Epithelial cell of esophagus (primary cell): ENCODE measurements at regions not wholly inside any gene's neighbourhood (a gene's known extent, or its start where the extent isn't known, plus 50 kb on each side); places are given as distances from the start of the nearest gene placed in this dataset.

Experiments used
- DNase-seq: peaks from one replicate; pipeline ENCODE4 v3.0.0; 2010; ENCODE audit warnings: low read depth
- H3K4me3 ChIP-seq: 2 replicates; pipeline ENCODE4 v1.5.1; 2011; ENCODE audit warnings: mild to moderate bottlenecking, low read length, control low read depth
- TF ChIP-seq, protein P1 (sequence below): IDR thresholded peaks from 2 replicates; pipeline ENCODE4 v1.5.1; 2011; ENCODE audit warnings: low read depth, mild to moderate bottlenecking, low read length, control low read depth, inconsistent platforms; ENCODE audit not compliant: insufficient read depth; ENCODE audit errors: missing control alignments

- no peak overlapping the region for H3K4me3 ChIP-seq
- DNase-seq, result no peak
- TF ChIP-seq, protein P1, sequence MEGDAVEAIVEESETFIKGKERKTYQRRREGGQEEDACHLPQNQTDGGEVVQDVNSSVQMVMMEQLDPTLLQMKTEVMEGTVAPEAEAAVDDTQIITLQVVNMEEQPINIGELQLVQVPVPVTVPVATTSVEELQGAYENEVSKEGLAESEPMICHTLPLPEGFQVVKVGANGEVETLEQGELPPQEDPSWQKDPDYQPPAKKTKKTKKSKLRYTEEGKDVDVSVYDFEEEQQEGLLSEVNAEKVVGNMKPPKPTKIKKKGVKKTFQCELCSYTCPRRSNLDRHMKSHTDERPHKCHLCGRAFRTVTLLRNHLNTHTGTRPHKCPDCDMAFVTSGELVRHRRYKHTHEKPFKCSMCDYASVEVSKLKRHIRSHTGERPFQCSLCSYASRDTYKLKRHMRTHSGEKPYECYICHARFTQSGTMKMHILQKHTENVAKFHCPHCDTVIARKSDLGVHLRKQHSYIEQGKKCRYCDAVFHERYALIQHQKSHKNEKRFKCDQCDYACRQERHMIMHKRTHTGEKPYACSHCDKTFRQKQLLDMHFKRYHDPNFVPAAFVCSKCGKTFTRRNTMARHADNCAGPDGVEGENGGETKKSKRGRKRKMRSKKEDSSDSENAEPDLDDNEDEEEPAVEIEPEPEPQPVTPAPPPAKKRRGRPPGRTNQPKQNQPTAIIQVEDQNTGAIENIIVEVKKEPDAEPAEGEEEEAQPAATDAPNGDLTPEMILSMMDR, result no peak
Measured at GRCh38 chr10:64598600-64598999, 1077.4 kb downstream of the REEP3 start.

DNA sequence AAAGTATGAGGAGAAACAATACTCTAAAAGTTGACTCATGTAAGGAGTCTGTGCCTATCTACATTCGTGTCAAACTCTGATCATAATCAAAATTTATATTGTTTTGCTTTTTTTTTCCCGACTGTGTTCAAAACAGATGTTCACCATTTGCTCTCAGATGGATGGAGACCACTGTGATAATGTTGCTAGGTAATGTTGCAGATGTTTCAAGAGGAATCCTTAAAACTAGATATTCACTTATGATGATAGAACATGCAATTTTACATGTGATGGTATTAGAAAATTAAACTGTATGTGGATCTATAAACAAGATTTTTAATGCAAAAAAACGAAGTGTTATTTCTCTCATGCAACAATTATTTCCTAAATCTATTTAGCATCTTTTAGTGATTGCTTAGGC lies 1080.1 kb downstream of the REEP3 start:
- TF ChIP-seq, protein P1, result no peak
- no peak for DNase-seq
- H3K4me3 ChIP-seq, result no peak overlapping the region

DNA sequence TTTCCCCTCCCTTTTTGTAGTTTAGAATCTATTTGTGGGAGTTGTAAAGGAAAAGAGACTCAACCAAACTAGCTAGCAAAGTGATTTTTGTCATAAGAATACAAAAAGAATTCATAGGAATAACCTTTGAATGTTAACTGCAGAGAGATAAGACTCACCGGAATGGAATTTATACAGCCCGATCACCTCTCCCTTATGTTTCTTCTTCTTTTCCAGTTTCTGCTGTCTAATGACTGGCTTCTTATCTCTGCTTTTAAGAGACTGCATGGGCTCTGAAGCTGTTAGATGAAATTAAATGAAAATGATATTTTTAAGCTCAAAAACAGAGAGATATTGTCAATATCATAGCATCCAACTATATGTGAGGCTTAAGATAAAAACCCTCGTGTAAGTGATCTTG lies 1095.9 kb downstream of the REEP3 start:
- no peak for DNase-seq
- TF ChIP-seq, protein P1, result no peak

GRCh38 chr10:64619102-64619501 lies 1097.9 kb downstream of the REEP3 start:
- no peak for DNase-seq
- TF ChIP-seq, protein P1, result no peak
- no peak overlapping the region for H3K4me3 ChIP-seq

More for the DNA sequence above, 1095.9 kb downstream of the REEP3 start:
- no peak overlapping the region for H3K4me3 ChIP-seq

- DNase-seq, result no peak
- TF ChIP-seq, protein P1, result no peak
- no peak overlapping the region for H3K4me3 ChIP-seq
Measured at GRCh38 chr10:64626924-64627323, 1105.7 kb downstream of the REEP3 start.

GRCh38 chr10:64630534-64630933 lies 1109.3 kb downstream of the REEP3 start:
- H3K4me3 ChIP-seq, result no peak overlapping the region
- TF ChIP-seq, protein P1, result no peak
- no peak for DNase-seq

DNA sequence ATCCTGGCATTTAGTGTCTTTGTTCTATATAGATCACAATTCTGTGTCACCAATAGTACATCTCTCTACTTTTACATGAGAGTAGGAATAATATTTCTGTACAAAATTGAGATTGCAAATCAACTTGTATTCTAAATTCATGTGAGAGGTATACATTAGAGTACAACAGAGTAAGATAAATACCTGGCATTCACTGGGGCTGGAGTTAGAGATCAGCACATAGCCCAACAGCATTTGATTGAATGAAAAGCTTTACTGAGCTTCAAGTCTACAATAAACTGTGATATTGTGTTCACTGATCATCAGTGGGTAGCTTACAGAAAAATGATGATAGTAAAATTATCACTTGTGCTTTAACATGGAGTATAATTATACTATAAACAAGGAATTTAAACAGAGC lies 1114.7 kb downstream of the REEP3 start:
- TF ChIP-seq, protein P1, result no peak
- no peak for DNase-seq
- no peak overlapping the region for H3K4me3 ChIP-seq
